PC-9 (cell line): ENCODE measurements at regions not wholly inside any gene's neighbourhood (a gene's known extent, or its start where the extent isn't known, plus 50 kb on each side); places are given as distances from the start of the nearest gene placed in this dataset.

Experiments used
- CTCF ChIP-seq: fragments of 200-600 bp; sonication (generic); conservative IDR thresholded peaks from 2 replicates; pipeline ENCODE4 v1.6.1; 2017; ENCODE audit warnings: mixed run types, antibody characterized with exemption, mild to moderate bottlenecking, moderate library complexity
- EZH2 ChIP-seq: fragments of 200-600 bp; sonication (generic); IDR thresholded peaks from 2 replicates; pipeline ENCODE4 v1.8.0; 2017; ENCODE audit warnings: antibody characterized with exemption, low read depth

GRCh38 chr11:43239791-43240190, 72.0 kb upstream of the API5 start:
- TF ChIP-seq CTCF (no peak), EZH2 (no peak)
